ENCODE measurements at regions not wholly inside any gene's neighbourhood (a gene's known extent, or its start where the extent isn't known, plus 50 kb on each side); places are given as distances from the start of the nearest gene placed in this dataset.

DNA sequence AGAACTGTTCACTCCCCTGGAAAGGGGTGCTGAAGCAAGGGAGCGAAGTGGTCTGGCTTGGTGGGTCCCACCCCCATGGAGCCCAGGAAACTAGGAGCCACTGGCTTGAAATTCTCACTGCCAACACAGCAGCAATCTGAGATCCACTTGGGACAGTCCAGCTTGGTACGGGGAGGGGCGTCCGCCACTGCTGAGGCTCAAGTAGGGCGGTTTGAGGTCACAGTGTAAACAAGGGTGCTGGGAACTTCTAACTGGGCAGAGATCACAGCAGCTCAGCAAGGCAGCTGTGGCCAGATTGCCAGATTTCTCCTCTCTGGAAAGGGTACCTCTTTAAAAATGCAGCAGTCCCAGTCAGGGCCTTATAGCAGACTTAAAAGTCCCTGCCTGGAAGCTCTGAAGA, 53.9 kb upstream of the GALNTL6 start:
- no peak for DNase-seq (ENCODE audit: low spot score)

- DNase-seq (ENCODE audit: low spot score): no peak
Measured at GRCh38 chr4:171751538-171751937, 61.7 kb upstream of the GALNTL6 start.

DNA sequence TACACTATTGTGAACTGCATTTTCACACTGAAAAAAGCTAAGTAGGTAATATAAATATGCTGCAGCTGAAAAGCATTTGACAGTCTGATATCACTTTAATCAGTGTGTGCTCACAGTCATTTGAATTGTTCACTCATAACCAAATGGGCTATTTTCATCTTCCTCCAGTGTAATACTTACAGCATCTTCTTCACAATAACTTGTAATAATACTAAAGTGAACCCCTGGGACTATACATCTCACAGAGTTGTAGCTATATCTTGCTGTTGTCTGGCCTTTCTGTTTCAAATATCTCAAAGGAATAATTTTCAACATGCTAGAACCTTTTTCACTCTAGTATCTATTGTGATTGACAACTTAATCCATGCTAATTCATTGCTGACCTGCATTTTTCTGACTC, 66.8 kb upstream of the GALNTL6 start:
- no peak for DNase-seq (ENCODE audit: low spot score)

DNA sequence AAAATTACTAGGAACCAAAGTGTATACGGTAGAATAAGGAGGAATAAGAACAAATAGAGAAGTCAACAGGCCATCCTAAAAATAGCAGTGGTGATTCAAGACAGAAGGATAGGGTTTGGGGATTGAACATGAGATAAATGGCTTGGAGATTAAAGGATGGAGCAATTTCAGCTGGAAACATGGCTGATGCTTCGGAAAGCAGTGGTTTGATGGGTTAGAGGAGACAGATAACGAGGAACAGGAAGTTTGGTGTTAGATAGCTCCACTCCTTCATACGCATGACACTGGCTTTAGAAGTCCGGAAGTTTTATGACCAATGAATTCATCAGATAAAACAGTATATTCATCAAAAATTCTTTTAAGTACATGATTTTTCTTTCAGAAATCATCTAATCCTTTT, 70.8 kb upstream of the GALNTL6 start:
- no peak for DNase-seq (ENCODE audit: low spot score)

DNA sequence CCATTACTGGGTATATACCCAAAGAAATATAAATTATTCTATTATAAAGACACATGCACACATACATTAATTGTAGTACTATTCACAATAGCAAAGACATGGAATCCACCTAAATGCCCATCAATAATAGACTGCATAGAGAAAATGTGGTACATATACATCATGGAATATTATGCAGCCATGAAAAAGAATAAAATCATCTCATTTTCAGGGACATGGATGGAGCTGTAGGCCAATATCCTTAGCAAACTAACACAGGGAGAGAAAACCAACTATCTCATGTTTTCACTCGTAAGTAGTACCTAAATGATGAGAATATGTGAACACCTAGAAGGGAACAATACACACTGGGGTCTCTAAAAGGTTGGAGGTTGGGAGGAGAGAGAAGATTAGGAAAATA, 86.0 kb upstream of the GALNTL6 start:
- DNase-seq (ENCODE audit: low spot score): no peak

DNA sequence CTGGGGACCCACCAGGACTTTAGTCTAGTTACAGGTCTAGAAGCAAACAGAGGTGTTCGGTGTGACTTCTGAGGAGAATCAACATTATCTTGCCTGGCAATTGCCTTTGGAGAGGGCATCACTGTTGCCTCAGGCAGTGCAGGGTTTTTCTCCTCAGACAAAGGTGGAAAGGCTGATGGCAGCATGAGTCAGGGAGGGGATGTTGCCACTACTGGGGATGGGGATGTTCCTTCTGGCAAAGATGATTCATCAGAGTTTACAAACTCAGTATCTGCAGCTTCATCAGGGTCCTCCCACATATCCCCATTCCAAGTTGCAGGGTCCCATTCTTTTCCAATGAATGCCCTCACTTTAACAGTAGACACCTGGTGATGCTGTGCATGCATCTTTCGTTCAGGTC, 91.3 kb upstream of the GALNTL6 start:
- no peak for DNase-seq (ENCODE audit: low spot score)

DNA sequence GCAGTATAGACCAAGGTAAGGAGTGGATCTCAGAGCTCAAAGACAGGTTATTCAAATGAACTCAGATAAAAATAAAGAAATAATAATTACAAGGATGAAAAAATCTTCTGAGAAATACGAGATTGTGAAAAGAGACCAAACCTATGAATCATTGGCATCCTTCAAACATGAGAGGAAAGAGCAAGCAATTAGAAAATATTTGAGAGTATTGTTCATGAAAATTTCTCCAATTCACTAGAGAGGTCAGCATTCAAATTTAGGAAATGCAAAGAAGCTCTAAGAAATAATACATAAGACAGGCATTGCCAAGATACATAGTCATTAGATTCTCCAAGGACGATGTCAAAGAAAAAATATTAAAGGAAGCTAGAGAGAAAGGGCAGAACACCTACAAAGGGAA, 93.5 kb upstream of the GALNTL6 start:
- DNase-seq (ENCODE audit: low spot score): no peak

GRCh38 chr4:171718665-171719064, 94.5 kb upstream of the GALNTL6 start:
- DNase-seq (ENCODE audit: low spot score): no peak

- DNase-seq (ENCODE audit: low spot score): no peak
Measured at GRCh38 chr4:171718069-171718468, 95.1 kb upstream of the GALNTL6 start.

GRCh38 chr4:171717231-171717741, 95.9 kb upstream of the GALNTL6 start:
- no peak for DNase-seq (ENCODE audit: low spot score)

DNA sequence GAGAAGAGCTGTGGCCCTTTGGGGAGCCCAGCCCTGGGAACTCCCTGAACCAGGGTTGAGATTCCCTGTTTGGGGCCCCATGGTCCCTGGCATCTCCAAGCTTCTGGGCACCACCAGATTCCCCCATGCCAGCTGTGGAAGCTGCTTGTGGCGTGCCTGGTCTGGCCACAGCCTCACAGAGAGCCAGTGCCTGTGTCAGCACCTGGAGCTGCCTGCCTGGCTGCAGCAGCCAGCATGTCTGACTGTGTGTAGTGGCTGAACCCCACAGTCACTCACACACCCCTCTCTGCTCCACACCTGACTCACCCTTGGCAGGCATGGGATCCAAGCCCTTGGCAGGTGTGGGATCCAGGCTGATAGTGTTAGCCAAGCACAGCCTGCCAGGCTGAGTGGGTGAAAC, 97.2 kb upstream of the GALNTL6 start:
- no peak for DNase-seq (ENCODE audit: low spot score)

DNA sequence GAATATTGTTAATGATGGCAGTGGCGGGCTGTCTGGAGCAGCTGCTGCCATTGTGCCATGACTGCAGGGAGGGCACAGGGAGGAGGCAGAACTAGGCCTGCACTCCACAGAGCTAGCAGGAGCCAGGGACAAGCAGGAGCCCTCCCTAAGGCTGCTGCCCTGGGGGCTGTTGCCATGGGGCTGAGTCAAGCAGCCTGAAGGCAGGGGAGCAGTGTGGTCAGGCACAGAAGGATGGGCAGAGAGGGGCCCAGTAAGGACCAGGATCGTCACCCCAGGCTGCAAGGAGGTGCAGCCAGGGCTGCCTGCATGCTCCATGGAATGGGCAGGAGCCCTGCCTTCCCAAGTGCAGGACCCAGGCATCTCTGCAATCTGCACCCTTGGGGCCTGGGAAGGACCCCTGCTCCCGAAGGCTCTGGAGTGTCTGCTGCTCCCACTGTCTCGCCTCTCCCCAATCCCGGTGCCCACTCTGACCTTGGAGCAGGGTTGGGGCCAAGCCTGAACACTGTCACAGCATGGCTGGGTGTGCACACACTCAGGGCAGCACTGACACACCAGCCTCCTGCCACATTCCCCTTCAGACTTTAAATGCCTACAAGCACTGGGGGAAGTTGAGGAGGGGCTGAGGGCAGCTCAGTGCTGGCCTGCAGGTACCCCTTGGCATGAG, 98.3 kb upstream of the GALNTL6 start:
- DNase-seq (ENCODE audit: low spot score): no peak

DNA sequence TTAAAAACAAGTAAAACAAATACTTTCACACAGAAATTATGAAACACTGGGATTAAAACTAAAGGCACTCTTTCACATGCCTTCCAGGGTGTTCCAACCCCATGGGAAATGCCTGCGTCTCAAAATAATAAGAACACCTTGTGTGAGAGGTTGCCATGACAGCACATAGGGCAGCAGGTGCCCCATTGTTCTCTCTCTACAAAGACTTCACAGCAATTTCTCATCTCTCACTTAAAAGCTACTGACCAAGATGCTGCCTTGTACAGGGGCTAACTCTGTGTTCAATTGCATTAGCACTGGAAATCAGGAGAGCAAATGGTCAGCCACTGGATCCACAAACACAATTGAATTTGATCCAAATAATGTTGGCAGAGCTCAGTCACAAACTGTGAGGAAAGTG, 102.5 kb upstream of the GALNTL6 start:
- no peak for DNase-seq (ENCODE audit: low spot score)

GRCh38 chr4:171676555-171677215, 136.5 kb upstream of the GALNTL6 start:
- DNase-seq (ENCODE audit: low spot score): no peak

GRCh38 chr4:171674781-171675180, 138.4 kb upstream of the GALNTL6 start:
- no peak for DNase-seq (ENCODE audit: low spot score)

GRCh38 chr4:171668403-171668802, 144.8 kb upstream of the GALNTL6 start:
- DNase-seq (ENCODE audit: low spot score): no peak

GRCh38 chr4:171667906-171668305, 145.3 kb upstream of the GALNTL6 start:
- DNase-seq (ENCODE audit: low spot score): no peak

DNA sequence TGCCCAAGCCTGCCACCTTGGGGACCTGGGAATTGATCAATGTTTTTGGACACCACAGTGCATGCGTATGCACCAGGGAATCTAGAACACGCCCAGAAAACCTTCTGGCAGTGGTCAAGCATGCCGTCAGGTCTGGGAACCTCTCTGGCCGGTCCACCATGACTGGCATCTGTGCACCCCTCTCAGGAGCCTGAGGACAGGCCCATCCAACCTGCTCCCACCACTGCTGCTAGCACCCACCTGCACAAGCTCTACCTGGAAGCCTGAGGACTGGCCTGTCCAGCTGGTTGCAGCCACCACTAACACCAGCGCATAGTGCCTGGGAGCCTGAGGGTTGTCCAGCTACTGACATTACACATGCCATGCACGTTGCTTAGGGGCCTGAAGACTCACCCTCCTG, 162.1 kb upstream of the GALNTL6 start:
- DNase-seq (ENCODE audit: low spot score): no peak

DNA sequence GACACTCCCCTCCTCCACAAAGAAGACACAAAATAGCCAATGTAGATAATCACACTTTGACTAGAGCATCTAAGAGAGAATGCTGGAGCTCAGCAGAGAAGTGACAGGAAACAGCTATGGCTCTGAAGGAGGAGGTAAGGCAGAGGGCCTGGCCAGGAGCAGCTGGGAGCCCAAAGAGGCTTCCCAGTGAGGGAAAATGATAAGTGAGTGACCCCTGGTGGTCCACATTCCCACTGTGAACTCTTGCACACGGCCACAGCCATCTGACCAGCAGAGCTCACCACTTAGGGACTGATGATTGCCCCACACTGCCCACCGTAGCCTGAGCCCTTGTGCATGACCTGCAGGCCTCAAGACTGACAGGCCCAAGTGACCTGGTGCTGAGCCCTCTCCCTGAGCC, 162.7 kb upstream of the GALNTL6 start:
- DNase-seq (ENCODE audit: low spot score): no peak

GRCh38 chr4:171648926-171649325, 164.3 kb upstream of the GALNTL6 start:
- DNase-seq (ENCODE audit: low spot score): no peak

GRCh38 chr4:171646984-171647383, 166.2 kb upstream of the GALNTL6 start:
- no peak for DNase-seq (ENCODE audit: low spot score)

GRCh38 chr4:171644430-171645057, 168.7 kb upstream of the GALNTL6 start:
- DNase-seq (ENCODE audit: low spot score): no peak

DNA sequence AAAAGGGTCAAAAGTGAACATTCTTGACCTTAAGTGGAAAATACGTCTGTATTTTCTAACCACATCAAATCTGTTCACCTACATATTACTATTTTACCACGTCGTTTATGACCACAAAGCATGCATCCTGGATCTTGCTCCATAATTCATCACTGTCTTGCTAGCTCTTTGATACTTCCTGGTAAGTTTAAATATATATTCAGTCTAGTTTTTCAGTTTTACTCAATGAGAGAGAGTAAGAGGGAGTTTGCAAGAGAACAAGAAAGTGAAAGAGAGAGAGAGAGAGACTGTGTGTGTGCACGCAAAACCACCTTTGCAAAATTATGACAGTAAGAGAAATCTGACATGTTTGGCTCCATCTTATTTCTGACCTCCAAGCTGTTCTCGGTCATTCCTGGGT, 173.7 kb upstream of the GALNTL6 start:
- DNase-seq (ENCODE audit: low spot score): peak; percentile 33
